DOHH2 (cell line): ENCODE measurements at regions not wholly inside any gene's neighbourhood (a gene's known extent, or its start where the extent isn't known, plus 50 kb on each side); places are given as distances from the start of the nearest gene placed in this dataset.

Experiments
- H3F3A ChIP-seq: fragments of 200-600 bp; sonication (generic), shearing (Covaris generic); 2 replicates; pipeline ENCODE4 v1.6.0; 2016; ENCODE audit warnings: antibody characterized with exemption, mild to moderate bottlenecking; ENCODE audit not compliant: control insufficient read depth, insufficient read depth
- H3K27ac ChIP-seq: fragments of 200-600 bp; sonication (generic); 2 replicates; pipeline ENCODE4 v1.5.1; 2014; ENCODE audit warnings: low read depth, mild to moderate bottlenecking, low read length, moderate library complexity
- H3K27me3 ChIP-seq: fragments of 200-600 bp; sonication (generic); 2 replicates; pipeline ENCODE4 v1.6.1; 2014; ENCODE audit warnings: mild to moderate bottlenecking, low read length, mixed read lengths; ENCODE audit not compliant: control insufficient read depth
- H3K36me3 ChIP-seq: fragments of 200-600 bp; sonication (generic); 2 replicates; pipeline ENCODE4 v1.6.1; 2014; ENCODE audit warnings: mild to moderate bottlenecking, low read length, moderate library complexity, mixed read lengths; ENCODE audit not compliant: control insufficient read depth
- H3K4me1 ChIP-seq: fragments of 200-600 bp; sonication (generic); 2 replicates; pipeline ENCODE4 v1.6.1; 2014; ENCODE audit warnings: mild to moderate bottlenecking, low read length, mixed read lengths; ENCODE audit not compliant: control insufficient read depth
- H3K4me2 ChIP-seq: fragments of 200-600 bp; sonication (generic); 2 replicates; pipeline ENCODE4 v1.6.0; 2014; ENCODE audit warnings: mild to moderate bottlenecking, low read length, moderate library complexity
- H3K4me3 ChIP-seq: fragments of 200-600 bp; sonication (generic); 2 replicates; pipeline ENCODE4 v1.5.1; 2014; ENCODE audit warnings: mild to moderate bottlenecking, low read length, mixed read lengths
- H3K79me2 ChIP-seq: fragments of 200-600 bp; sonication (generic); 2 replicates; pipeline ENCODE4 v1.6.1; 2014; ENCODE audit warnings: mild to moderate bottlenecking, low read length, mixed read lengths; ENCODE audit not compliant: control insufficient read depth
- H3K9me2 ChIP-seq: fragments of 200-600 bp; sonication (generic); replicated peaks from 2 replicates; pipeline ENCODE4 v1.6.1; 2014; ENCODE audit warnings: mild to moderate bottlenecking, low read length, mixed read lengths; ENCODE audit not compliant: control insufficient read depth
- H3K9me3 ChIP-seq: fragments of 200-600 bp; sonication (generic); 2 replicates; pipeline ENCODE4 v1.6.1; 2014; ENCODE audit warnings: antibody characterized with exemption, low read length, mixed read lengths; ENCODE audit not compliant: control insufficient read depth, insufficient read depth
- H4K20me1 ChIP-seq: fragments of 200-600 bp; sonication (generic); 2 replicates; pipeline ENCODE4 v1.6.0; 2014; ENCODE audit warnings: low read depth, mild to moderate bottlenecking, antibody characterized with exemption, low read length, moderate library complexity; ENCODE audit not compliant: control insufficient read depth, insufficient read depth
- EZH2phosphoT487 ChIP-seq: fragments of 200-600 bp; sonication (generic); IDR thresholded peaks from 2 replicates; pipeline ENCODE4 v1.6.1; 2017; ENCODE audit warnings: borderline replicate concordance, mild to moderate bottlenecking, antibody characterized with exemption, low read length, moderate library complexity, mixed read lengths
- TF ChIP-seq, protein P1 (sequence below): fragments of 200-600 bp; sonication (generic); IDR thresholded peaks from one replicate; pipeline ENCODE4 v1.5.1; 2014; ENCODE audit warnings: antibody characterized with exemption, mild to moderate bottlenecking, low read depth, low read length; ENCODE audit not compliant: poor library complexity, severe bottlenecking

DNA sequence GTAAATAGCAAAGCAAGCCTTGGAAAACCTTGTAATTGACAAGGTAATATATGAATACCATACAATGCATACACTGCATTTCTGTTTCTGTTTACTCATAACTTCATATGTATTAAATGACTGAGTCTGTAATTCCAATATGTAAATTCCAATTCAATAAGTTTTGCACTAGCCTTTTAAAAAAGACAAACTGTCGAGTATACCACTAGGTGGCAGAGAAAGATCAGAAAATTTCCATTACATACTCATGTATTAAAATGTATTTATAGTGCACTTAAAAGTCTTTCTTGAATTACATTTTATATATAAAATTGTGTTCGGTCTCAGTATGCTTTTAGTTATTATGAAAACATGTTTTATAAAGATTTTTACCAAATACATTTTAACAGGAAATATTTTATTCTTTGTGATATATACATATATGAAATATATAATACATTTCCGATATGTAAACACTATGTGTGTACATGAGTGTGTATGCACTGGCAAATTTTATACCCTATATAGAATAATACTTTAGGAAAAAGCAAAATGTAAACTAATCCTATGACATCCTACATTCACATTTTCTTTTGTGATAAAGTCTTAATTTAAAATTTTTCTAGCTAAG, 216.8 kb downstream of the VGLL3 start:
- Histone ChIP-seq H3K4me2 (no peak overlapping the region), H3K27ac (no peak overlapping the region), H3K79me2 (no peaks in the 10 kb centered on the region), H3K4me1 (no peaks in the 10 kb centered on the region), H3K36me3 (no peaks in the 10 kb centered on the region), H3K27me3 (no peaks in the 10 kb centered on the region), H3K9me3 (no peaks in the 10 kb centered on the region), H3F3A (no peaks in the 10 kb centered on the region), H3K4me3 (no peak overlapping the region), H4K20me1 (no peaks in the 10 kb centered on the region), H3K9me2 (no peaks in the 10 kb centered on the region)
- TF ChIP-seq, protein P1, sequence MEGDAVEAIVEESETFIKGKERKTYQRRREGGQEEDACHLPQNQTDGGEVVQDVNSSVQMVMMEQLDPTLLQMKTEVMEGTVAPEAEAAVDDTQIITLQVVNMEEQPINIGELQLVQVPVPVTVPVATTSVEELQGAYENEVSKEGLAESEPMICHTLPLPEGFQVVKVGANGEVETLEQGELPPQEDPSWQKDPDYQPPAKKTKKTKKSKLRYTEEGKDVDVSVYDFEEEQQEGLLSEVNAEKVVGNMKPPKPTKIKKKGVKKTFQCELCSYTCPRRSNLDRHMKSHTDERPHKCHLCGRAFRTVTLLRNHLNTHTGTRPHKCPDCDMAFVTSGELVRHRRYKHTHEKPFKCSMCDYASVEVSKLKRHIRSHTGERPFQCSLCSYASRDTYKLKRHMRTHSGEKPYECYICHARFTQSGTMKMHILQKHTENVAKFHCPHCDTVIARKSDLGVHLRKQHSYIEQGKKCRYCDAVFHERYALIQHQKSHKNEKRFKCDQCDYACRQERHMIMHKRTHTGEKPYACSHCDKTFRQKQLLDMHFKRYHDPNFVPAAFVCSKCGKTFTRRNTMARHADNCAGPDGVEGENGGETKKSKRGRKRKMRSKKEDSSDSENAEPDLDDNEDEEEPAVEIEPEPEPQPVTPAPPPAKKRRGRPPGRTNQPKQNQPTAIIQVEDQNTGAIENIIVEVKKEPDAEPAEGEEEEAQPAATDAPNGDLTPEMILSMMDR, result peak; percentile 50
- no peak for TF ChIP-seq EZH2phosphoT487

DNA sequence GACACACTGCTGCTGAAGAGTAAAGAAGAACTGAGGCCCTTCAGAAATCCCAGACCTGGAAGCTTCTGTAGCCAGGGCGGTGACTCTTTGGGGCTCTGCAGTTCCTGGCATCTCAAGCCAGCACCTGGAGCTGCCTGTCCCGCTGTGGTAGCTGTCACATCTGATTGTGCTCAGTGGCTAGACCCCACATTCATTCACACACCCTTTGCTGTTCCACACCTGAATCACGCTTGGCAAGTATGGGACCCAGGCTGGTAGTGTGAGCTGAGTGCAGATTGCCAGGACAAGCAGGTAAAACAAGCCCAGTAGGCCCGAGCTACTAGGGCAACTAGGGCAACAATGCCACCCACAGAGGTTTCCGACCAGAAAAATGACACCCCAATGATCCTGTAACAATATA, 218.2 kb downstream of the VGLL3 start:
- Histone ChIP-seq H3K4me1 (no peaks in the 10 kb centered on the region), H3K27me3 (no peaks in the 10 kb centered on the region), H3F3A (no peaks in the 10 kb centered on the region), H3K9me3 (no peaks in the 10 kb centered on the region), H3K36me3 (no peaks in the 10 kb centered on the region), H4K20me1 (no peaks in the 10 kb centered on the region), H3K79me2 (no peaks in the 10 kb centered on the region), H3K27ac (no peak overlapping the region), H3K4me2 (no peak overlapping the region), H3K9me2 (no peaks in the 10 kb centered on the region), H3K4me3 (no peak overlapping the region)
- no peak for TF ChIP-seq EZH2phosphoT487
- TF ChIP-seq, protein P1, result no peak

DNA sequence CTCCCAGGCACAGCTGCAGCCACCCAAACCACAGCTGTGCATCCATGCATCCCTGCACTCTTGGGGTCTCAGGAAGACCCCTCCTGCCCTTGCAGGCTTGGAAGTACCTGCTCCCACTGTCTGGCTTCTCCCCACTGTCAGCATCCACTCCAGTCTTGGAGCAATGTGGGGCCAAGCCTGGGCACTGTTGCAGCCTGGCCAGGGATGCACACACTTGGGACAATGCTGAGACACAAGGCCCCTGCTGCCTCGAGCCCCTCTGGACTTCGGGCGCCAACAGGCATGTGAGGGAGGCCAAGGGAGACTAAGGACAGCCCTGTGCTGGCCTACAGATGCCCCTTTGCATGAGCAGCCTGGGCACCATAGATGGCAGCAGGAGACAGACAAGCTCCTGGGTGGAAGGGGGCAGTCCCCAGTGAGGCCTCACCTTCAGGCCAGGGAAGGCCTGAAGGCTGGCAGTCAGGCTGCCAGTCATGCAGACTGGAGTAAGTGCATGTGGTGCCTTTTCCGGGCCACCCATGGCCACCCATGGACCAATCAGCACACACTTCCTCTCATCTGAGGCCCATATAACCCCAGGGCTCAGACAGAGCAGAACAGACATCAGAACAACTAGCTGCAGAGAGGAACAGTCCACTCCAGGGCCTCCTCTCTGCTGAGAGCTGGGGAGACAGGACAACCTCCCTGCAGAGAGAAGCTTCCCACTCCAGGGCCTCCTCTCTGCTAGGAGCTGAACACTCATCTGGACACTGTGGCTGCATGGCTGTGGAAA, 219.0 kb downstream of the VGLL3 start:
- Histone ChIP-seq H3K36me3 (no peaks in the 10 kb centered on the region), H3K27ac (no peak overlapping the region), H3K9me3 (no peaks in the 10 kb centered on the region), H3K4me1 (no peaks in the 10 kb centered on the region), H3F3A (no peaks in the 10 kb centered on the region), H3K79me2 (no peaks in the 10 kb centered on the region), H3K4me3 (no peak overlapping the region), H3K27me3 (no peaks in the 10 kb centered on the region), H3K9me2 (no peaks in the 10 kb centered on the region), H4K20me1 (no peaks in the 10 kb centered on the region), H3K4me2 (no peak overlapping the region)
- TF ChIP-seq EZH2phosphoT487, result no peak
- TF ChIP-seq, protein P1, result no peak
